ENCODE measurements at regions not wholly inside any gene's neighbourhood (a gene's known extent, or its start where the extent isn't known, plus 50 kb on each side); places are given as distances from the start of the nearest gene placed in this dataset.

GRCh38 chr11:110022548-110022947 lies 70.6 kb upstream of the ZC3H12C start:
- Histone ChIP-seq H3K27me3 (replicated peaks in 1 of 2; ENCODE audit: control insufficient read depth in 2 of 2, extremely low read depth in 1 of 2, insufficient read depth in 2 of 2, low read length in 1 of 2) (peaks cover 0 to 2% of the 10 kb centered on the region in 2 experiments), H3K9me3 (no peaks in the 10 kb centered on the region), H3K27ac (ENCODE audit: low read length) (no peak overlapping the region), H3K4me3 (ENCODE audit: control insufficient read depth in 1 of 2, extremely low read depth in 1 of 2, low read length in 1 of 2) (no peak overlapping the region), H3K4me1 (ENCODE audit: control insufficient read depth in 1 of 2, extremely low read depth in 1 of 2, insufficient read depth in 2 of 2, low read length in 2 of 2) (no peaks in the 10 kb centered on the region), H3K36me3 (ENCODE audit: control insufficient read depth in 2 of 2, extremely low read depth in 1 of 2, insufficient read depth in 1 of 2, low read length in 1 of 2) (no peaks in the 10 kb centered on the region)
- POLR2A ChIA-PET = interaction anchor here in 1 of 2 donors (0.5 kb wide), 1 partner anchor 13 kb away, joined by 3 read pairs; no protein-coding TSS in a partner anchor
- Mint-ChIP-seq H3K4me3 (no peak overlapping the region), H3K27me3 (no peaks in the 10 kb centered on the region), H3K9me3 (peaks cover 0 to 4% (median 0%) of the 10 kb centered on the region in 3 donors), H3K36me3 (no peaks in the 10 kb centered on the region), H3K4me1 (no peaks in the 10 kb centered on the region), H3K27ac (no peak overlapping the region)
- CTCF ChIA-PET = no interaction called here
- no peak for DNase-seq
- ATAC-seq (replicated peaks in 1 of 4) = no peak
- no CpG with 5 or more reads among the region's 1 CpG for WGBS (ENCODE audit: insufficient coverage)

- Histone ChIP-seq H3K27me3 (replicated peaks in 1 of 2; ENCODE audit: control insufficient read depth in 2 of 2, extremely low read depth in 1 of 2, insufficient read depth in 2 of 2, low read length in 1 of 2) (peaks cover 0 to 2% of the 10 kb centered on the region in 2 experiments), H3K36me3 (ENCODE audit: control insufficient read depth in 2 of 2, extremely low read depth in 1 of 2, insufficient read depth in 1 of 2, low read length in 1 of 2) (no peaks in the 10 kb centered on the region), H3K4me3 (ENCODE audit: control insufficient read depth in 1 of 2, extremely low read depth in 1 of 2, low read length in 1 of 2) (no peak overlapping the region), H3K27ac (ENCODE audit: low read length) (no peak overlapping the region), H3K9me3 (no peaks in the 10 kb centered on the region), H3K4me1 (ENCODE audit: control insufficient read depth in 1 of 2, extremely low read depth in 1 of 2, insufficient read depth in 2 of 2, low read length in 2 of 2) (no peaks in the 10 kb centered on the region)
- peaks cover 0 to 3% of the 10 kb centered on the region in 2 donors for H3K27me3 Mint-ChIP-seq
- DNase-seq = no peak
- no peaks in the 10 kb centered on the region for H3K4me1 Mint-ChIP-seq
- POLR2A ChIA-PET = no interaction called here
- no peak overlapping the region for H3K4me3 Mint-ChIP-seq
- H3K9me3 Mint-ChIP-seq = peaks cover 0 to 4% (median 0%) of the 10 kb centered on the region in 3 donors
- no peak for ATAC-seq (replicated peaks in 1 of 4)
- CTCF ChIA-PET = interaction anchor here (0.6 to 0.7 kb wide), 2 partner anchors 249 to 411 kb away, joined by 3 read pairs; no protein-coding TSS in a partner anchor
- H3K27ac Mint-ChIP-seq = no peak overlapping the region
- H3K36me3 Mint-ChIP-seq = no peaks in the 10 kb centered on the region
Measured at GRCh38 chr11:110023711-110024110, 69.5 kb upstream of the ZC3H12C start.

GRCh38 chr11:110026858-110027626 lies 66.2 kb upstream of the ZC3H12C start:
- Mint-ChIP-seq H3K27ac (no peak overlapping the region), H3K27me3 (peaks cover 0 to 3% of the 10 kb centered on the region in 2 donors), H3K4me1 (no peaks in the 10 kb centered on the region), H3K36me3 (no peaks in the 10 kb centered on the region), H3K4me3 (no peak overlapping the region), H3K9me3 (peaks cover 0 to 4% (median 0%) of the 10 kb centered on the region in 3 donors)
- H3K4me3 ChIP-seq (ENCODE audit: control insufficient read depth in 1 of 2, extremely low read depth in 1 of 2, low read length in 1 of 2) = no peak overlapping the region
- POLR2A ChIA-PET = no interaction called here
- WGBS (ENCODE audit: insufficient coverage) = no CpG with 5 or more reads among the region's 2 CpGs
- H3K27me3 ChIP-seq (replicated peaks in 1 of 2; ENCODE audit: control insufficient read depth in 2 of 2, extremely low read depth in 1 of 2, insufficient read depth in 2 of 2, low read length in 1 of 2) = peaks cover 0 to 2% of the 10 kb centered on the region in 2 experiments
- CTCF ChIA-PET = no interaction called here
- no peak overlapping the region for H3K27ac ChIP-seq (ENCODE audit: low read length)
- no peaks in the 10 kb centered on the region for H3K9me3 ChIP-seq
- DNase-seq = peak in 1 of 35 experiments; percentile 19
- no peaks in the 10 kb centered on the region for H3K36me3 ChIP-seq (ENCODE audit: control insufficient read depth in 2 of 2, extremely low read depth in 1 of 2, insufficient read depth in 1 of 2, low read length in 1 of 2)
- no peak for ATAC-seq (replicated peaks in 1 of 4)
- no peaks in the 10 kb centered on the region for H3K4me1 ChIP-seq (ENCODE audit: control insufficient read depth in 1 of 2, extremely low read depth in 1 of 2, insufficient read depth in 2 of 2, low read length in 2 of 2)

- CTCF ChIA-PET = no interaction called here
- peaks cover 0 to 4% (median 0%) of the 10 kb centered on the region in 3 donors for H3K9me3 Mint-ChIP-seq
- H3K4me3 Mint-ChIP-seq = no peak overlapping the region
- no peaks in the 10 kb centered on the region for H3K4me1 ChIP-seq (ENCODE audit: control insufficient read depth in 1 of 2, extremely low read depth in 1 of 2, insufficient read depth in 2 of 2, low read length in 2 of 2)
- H3K4me3 ChIP-seq (ENCODE audit: control insufficient read depth in 1 of 2, extremely low read depth in 1 of 2, low read length in 1 of 2) = no peak overlapping the region
- no peak overlapping the region for H3K27ac ChIP-seq (ENCODE audit: low read length)
- POLR2A ChIA-PET = no interaction called here
- no peak for ATAC-seq (replicated peaks in 1 of 4)
- DNase-seq = no peak
- H3K27me3 Mint-ChIP-seq = peaks cover 0 to 3% of the 10 kb centered on the region in 2 donors
- H3K9me3 ChIP-seq = no peaks in the 10 kb centered on the region
- H3K36me3 ChIP-seq (ENCODE audit: control insufficient read depth in 2 of 2, extremely low read depth in 1 of 2, insufficient read depth in 1 of 2, low read length in 1 of 2) = no peaks in the 10 kb centered on the region
- 43% methylated on average over 1 of the region's 4 CpGs for WGBS (ENCODE audit: insufficient coverage)
- no peaks in the 10 kb centered on the region for H3K36me3 Mint-ChIP-seq
- no peaks in the 10 kb centered on the region for H3K27me3 ChIP-seq (replicated peaks in 1 of 2; ENCODE audit: control insufficient read depth in 2 of 2, extremely low read depth in 1 of 2, insufficient read depth in 2 of 2, low read length in 1 of 2)
- no peaks in the 10 kb centered on the region for H3K4me1 Mint-ChIP-seq
- H3K27ac Mint-ChIP-seq = no peak overlapping the region
Measured at GRCh38 chr11:110027627-110028371, 65.4 kb upstream of the ZC3H12C start.

- no peaks in the 10 kb centered on the region for H3K27me3 ChIP-seq (replicated peaks in 1 of 2; ENCODE audit: control insufficient read depth in 2 of 2, extremely low read depth in 1 of 2, insufficient read depth in 2 of 2, low read length in 1 of 2)
- H3K27ac ChIP-seq (ENCODE audit: low read length) = no peak overlapping the region
- no CpG with 5 or more reads among the region's 2 CpGs for WGBS (ENCODE audit: insufficient coverage)
- H3K4me1 ChIP-seq (ENCODE audit: control insufficient read depth in 1 of 2, extremely low read depth in 1 of 2, insufficient read depth in 2 of 2, low read length in 2 of 2) = no peaks in the 10 kb centered on the region
- ATAC-seq (replicated peaks in 1 of 4) (no peak), DNase-seq (no peak)
- CTCF ChIA-PET = no interaction called here
- POLR2A ChIA-PET = no interaction called here
- H3K36me3 ChIP-seq (ENCODE audit: control insufficient read depth in 2 of 2, extremely low read depth in 1 of 2, insufficient read depth in 1 of 2, low read length in 1 of 2) = no peaks in the 10 kb centered on the region
- no peaks in the 10 kb centered on the region for H3K9me3 ChIP-seq
- H3K36me3 Mint-ChIP-seq = no peaks in the 10 kb centered on the region
- H3K9me3 Mint-ChIP-seq = no peaks in the 10 kb centered on the region
- H3K4me3 ChIP-seq (ENCODE audit: control insufficient read depth in 1 of 2, extremely low read depth in 1 of 2, low read length in 1 of 2) = no peak overlapping the region
- peaks cover 0 to 3% of the 10 kb centered on the region in 2 donors for H3K27me3 Mint-ChIP-seq
- no peak overlapping the region for H3K27ac Mint-ChIP-seq
- H3K4me3 Mint-ChIP-seq = no peak overlapping the region
- no peaks in the 10 kb centered on the region for H3K4me1 Mint-ChIP-seq
Measured at GRCh38 chr11:110028921-110029320, 64.3 kb upstream of the ZC3H12C start.

- WGBS (ENCODE audit: insufficient coverage) = 100% methylated on average over 2 of the region's 6 CpGs
- ATAC-seq (replicated peaks in 1 of 4) = no peak
- CTCF ChIA-PET = no interaction called here
Measured at GRCh38 chr11:110029714-110030113, 63.5 kb upstream of the ZC3H12C start.

More at GRCh38 chr11:110029714-110030113, 63.5 kb upstream of the ZC3H12C start:
- peaks cover under 1 to 3% of the 10 kb centered on the region in 2 donors for H3K27me3 Mint-ChIP-seq
- Histone ChIP-seq H3K9me3 (no peaks in the 10 kb centered on the region), H3K27me3 (replicated peaks in 1 of 2; ENCODE audit: control insufficient read depth in 2 of 2, extremely low read depth in 1 of 2, insufficient read depth in 2 of 2, low read length in 1 of 2) (no peaks in the 10 kb centered on the region), H3K36me3 (ENCODE audit: control insufficient read depth in 2 of 2, extremely low read depth in 1 of 2, insufficient read depth in 1 of 2, low read length in 1 of 2) (no peaks in the 10 kb centered on the region), H3K4me1 (ENCODE audit: control insufficient read depth in 1 of 2, extremely low read depth in 1 of 2, insufficient read depth in 2 of 2, low read length in 2 of 2) (no peaks in the 10 kb centered on the region), H3K4me3 (ENCODE audit: control insufficient read depth in 1 of 2, extremely low read depth in 1 of 2, low read length in 1 of 2) (no peak overlapping the region), H3K27ac (ENCODE audit: low read length) (no peak overlapping the region)
- no peaks in the 10 kb centered on the region for H3K4me1 Mint-ChIP-seq
- POLR2A ChIA-PET = interaction anchor here in 1 of 2 donors (0.6 kb wide), 1 partner anchor 1064 kb away, joined by 3 read pairs; no protein-coding TSS in a partner anchor
- no peak overlapping the region for H3K4me3 Mint-ChIP-seq
- H3K9me3 Mint-ChIP-seq = no peaks in the 10 kb centered on the region
- H3K27ac Mint-ChIP-seq = no peak overlapping the region
- DNase-seq = no peak
- H3K36me3 Mint-ChIP-seq = no peaks in the 10 kb centered on the region

All from T-cell (primary cell).